Stimulated activated CD8-positive, alpha-beta memory T cell treated with anti-CD3 and anti-CD28 coated beads, Interleukin-15, amount 100 ng/mL, for 1 hour (primary cell): ENCODE measurements at regions not wholly inside any gene's neighbourhood (a gene's known extent, or its start where the extent isn't known, plus 50 kb on each side); places are given as distances from the start of the nearest gene placed in this dataset.
A peak's percentile ranks its signal among the peaks of the same experiment; 100 is the strongest.

Source experiments
- DNase-seq: peaks from one replicate; pipeline ENCODE4 v3.0.0-alpha.2; 2020; ENCODE audit warnings: low read depth

DNA sequence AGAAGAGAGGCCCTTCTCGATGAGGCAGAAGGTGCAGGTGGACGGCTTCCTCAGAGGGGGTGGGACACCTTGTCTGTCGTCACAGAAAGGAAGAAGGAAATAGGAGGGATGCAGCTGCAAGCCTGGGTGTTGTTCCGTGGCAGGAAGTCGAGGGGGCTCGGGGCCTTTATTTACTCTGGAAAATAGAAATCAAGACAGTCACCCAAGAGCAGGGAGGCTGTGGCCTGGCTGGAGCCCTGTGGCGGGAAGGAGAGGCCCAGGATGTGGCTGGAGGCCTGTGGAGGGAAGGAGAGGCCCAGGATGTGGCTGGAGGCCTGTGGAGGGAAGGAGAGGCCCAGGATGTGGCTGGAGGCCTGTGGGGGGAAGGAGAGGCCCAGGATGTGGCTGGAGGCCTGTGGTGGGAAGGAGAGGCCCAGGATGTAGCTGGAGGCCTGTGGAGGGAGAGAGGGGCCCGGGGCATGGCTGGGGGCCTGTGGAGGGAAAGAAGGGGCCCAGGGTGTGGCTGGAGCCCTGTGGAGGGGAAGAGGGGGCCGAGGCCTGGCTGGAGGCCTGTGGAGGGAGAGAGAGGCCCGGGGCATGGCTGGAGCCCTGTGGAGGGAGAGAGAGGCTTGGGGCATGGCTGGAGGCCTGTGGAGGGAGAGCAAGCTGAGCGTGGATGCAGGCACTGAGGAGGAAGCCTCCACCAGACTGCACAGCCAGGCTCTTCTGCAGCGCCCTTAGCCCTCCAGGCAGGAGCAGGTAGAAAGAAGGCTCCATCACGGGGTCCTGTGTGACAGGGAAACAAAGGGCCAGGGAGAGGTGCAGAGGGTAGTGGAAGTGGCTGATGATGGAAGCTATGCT lies 97.3 kb upstream of the SFMBT2 start:
- DNase-seq = no peak

DNA sequence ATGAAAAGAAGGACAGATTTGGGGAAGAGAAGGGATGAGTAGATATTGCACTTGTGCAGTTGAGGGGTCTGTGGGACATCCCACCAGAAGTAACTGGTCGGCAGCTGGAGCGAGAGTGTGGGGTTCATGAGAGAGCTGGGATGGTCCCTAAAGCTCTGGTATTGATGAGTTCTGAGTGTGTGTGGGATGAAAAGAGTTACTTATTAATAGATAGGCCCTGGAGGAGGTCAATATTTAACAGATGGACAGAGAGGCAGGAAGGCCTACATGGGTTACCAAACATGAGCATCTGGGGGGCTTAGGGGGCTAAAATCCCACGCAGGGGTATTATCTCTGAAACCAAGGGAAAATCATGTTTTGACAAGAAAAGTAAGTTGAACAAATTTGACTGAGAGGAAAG lies 95.7 kb upstream of the SFMBT2 start:
- no peak for DNase-seq

DNA sequence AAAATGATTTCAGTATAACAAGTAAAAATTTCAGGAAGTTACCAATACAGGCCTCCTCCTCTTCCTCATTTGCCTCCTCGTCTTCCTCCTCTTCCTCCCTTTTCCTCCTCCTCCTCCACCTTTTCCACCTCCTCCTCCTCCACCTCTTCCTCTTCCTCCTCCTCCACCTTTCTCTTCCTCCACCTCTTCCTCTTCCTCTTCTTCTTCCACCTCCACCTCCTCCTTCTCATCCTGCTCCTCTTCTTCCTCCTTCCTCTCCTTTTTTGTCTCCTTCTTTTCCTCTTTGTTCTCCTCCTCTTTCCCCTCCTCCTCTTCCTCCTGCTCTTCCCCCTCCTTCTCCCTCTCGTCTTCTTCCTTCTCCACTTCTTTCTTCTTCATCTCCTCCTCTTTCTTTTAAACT lies 94.4 kb upstream of the SFMBT2 start:
- no peak for DNase-seq

DNA sequence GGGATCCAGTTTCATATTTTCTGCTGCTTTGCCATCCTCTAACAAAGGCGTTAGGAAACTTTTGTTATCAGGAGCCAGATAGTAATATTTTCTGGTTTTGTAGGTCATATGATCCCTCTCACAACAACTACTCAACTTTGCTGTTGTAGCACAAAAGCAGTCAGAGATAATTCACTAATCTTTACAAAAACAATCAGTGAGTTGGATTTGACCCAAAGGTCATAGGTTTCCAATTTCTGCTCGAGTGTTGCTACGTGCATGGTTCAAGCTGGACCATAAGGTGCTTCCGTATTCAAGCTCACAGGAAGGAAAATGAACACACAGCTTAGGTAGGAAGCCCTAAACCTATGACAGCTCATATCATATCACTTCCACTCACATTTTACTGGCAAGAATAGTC lies 92.4 kb upstream of the SFMBT2 start:
- DNase-seq = no peak

DNA sequence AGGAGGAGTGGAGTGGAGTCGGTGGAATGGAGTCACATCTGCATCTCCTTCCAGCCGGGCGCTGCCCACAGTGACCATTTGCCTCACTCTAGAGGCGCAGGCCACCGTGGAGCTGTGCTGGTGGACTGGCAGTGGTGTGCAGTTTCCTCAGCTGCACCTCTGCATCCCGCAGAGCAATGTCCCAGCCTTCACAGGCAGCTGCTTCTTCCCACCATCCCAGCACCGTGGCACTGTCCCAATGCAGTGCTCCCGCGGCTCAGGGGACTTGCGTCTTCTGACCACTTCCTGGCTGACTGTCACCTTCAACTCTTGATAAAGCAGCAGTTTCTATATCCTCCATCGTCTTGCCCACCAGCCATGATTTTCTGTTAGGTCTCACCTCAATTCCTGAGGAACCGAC lies 90.3 kb upstream of the SFMBT2 start:
- no peak for DNase-seq

DNA sequence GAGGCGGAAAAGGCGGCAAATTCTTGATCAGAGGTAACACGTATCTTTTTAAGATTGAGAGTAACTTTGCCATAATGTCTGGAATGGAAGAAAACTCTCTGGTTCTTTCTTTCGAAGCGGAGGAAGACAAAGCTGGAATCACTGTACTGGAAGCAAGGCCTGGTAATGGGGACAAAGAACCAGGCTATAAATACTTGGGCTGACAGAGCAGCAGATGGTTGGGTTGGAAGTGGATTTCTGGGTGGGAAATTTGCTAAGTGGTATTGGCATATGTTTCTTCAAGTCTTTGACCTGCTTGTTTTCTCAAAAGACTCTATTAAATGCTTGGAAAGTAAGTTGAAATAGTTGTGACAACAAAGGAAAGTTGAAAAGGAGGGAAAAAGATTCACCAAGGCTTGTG lies 87.3 kb upstream of the SFMBT2 start:
- DNase-seq = no peak

DNA sequence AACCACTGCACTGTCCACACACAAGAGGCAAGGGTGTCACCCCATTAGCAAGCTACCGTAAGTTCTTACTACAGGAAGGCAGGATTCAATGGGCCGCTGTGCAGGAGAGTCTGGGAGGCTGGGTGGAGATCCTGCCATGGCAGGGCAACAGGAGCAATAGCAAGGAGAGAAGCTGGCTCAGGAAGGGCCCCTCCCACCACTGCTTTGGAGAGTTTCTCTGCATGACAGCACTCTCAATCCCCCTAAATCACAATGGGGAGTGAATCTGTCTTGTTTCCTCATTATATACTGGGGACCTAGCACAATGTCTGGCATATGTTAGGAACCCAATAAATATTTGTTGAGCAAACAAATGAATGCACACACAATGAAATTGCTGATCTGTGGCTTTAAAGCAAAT lies 83.2 kb upstream of the SFMBT2 start:
- DNase-seq = no peak

DNA sequence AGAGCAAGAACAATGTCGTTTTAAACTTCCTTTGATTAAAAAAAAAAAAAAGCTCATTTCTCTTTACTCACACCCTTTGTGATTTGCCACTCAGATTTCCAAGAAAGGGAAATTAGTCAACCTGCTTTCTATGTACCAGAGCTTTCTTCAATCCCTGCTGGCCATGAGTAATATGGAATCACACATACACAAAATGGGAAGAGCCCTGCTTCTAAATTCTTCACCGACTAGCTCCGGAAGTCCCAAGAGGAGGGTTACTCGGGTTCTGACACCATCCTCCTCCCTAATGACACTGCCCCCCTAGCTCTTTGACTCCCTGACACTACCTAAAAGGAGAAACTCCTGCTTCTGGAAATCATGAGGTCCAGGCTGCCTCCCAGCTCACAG lies 81.8 kb upstream of the SFMBT2 start:
- no peak for DNase-seq

DNA sequence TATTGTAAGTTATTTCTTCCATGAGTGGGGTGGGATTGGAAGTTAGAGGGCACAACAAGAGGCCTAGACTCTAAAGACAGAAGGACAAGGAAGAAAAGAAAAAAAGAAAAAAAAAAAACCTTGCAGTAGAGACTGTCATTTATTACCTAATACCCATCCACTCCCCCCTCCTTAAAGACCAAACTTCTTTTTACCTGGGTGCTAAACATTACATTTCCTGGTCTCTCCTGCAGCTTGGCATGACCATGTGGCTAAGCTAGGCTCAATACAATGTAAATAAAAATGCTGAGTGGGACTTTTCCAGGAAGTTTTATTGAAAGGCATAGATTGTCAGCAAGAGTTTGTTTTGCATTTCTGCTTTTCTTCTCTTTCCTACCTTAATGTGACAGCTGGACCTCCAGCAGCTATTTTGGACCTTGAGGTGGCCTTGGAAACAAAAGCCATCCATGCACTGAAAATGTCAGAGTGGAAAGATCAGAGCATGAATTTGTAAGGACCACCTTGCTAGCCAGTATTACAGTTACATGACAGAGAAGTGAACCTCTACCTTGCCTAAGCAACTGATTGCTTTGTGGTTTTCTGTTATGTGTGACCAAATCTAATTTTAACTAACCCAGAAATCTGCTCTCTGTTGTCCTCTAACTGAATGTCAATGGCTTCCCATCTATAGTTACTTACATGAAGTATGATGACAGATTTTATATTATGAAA lies 81.3 kb upstream of the SFMBT2 start:
- DNase-seq = no peak

DNA sequence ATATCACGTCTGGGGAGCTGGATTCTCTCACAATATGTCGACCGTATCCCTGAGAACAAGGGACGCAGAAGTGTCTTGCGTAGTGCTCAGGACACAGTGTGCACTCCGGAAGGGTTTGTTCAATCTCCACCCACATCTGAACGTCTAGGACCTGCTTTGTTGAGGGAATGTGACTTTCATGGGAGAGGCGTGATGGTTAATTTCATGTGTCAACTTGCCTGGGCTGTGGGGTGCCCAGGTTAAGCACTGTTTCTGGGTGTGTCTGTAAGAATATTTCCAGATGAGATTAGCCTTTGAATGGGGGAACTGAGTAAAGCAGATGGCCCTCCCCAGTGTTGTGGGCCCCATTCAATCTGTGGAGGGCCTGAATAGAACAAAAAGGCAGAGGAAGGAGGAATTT lies 80.4 kb upstream of the SFMBT2 start:
- no peak for DNase-seq

DNA sequence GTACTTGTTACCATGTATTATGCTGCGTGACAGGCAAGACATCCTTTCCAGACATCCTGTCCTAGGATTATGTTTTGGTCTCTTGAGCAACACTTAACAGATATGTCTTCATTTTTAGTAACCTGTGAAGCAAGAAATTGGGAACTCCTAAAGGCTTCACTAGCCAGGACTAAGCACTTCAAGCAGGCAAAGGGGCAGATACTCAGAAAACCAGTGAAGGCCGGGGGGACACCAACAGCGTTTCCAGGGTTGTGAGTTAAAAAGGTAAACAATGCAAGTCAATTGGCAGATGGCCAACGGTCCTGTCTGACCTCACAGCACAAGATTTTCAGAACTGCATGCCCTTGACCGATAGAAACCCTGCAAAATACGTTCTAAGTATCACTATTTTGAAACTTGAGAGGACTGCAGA lies 77.6 kb upstream of the SFMBT2 start:
- DNase-seq = no peak

DNA sequence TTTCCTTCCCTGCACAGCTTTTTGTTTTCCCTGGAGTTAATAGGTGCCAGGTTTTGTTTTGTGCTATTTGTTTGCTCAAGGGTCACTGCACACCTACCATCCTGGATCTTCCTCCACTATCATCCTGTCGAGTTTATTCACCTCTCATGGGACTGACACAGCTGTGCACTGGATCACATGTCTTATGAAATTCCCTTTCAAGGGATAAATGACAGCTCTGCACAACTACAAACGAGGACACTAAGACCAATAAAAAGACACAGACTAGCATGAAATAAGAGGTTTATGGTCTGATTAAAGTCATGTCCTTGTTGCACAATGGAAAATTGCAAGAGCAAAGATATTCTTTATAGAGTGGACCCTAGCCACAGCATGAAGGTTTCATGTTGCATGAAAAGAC lies 76.7 kb upstream of the SFMBT2 start:
- DNase-seq = no peak

DNA sequence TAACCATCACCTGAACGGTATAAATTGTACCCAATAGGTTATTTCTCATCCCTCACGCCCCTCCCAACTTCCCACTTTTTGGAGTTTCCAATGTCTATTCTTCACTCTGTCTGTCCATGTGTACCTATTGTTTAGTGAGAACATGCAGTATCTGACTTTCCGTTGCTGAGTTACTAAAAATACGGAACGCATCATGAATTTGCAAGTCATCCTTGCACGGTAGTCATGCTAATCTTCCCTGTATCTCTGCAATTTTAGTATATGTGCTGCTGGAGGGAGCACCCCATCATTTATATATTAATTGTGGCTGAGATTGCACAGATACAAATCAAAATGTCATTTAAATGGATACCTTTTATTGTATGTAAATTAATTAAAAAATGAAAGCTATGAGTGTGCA lies 75.7 kb upstream of the SFMBT2 start:
- DNase-seq = no peak

DNA sequence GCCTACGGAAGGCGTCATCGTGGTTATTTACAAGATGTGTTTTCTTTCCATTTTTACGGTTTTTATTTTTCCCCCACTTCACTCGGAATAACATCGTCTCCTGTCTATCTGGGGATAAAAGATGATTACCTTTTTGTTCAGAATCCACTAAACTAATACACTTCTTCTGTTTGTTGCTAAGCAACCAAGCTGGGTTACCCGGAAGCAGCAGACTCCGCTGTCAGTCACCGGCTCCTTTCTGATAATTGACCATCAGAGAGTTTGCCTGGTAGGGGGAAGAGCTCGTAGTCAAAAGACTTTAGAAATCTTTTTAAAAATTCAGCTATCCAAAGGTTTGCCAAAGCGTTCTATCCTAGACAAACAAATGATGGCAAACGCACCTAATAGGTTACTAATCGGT lies 75.0 kb upstream of the SFMBT2 start:
- DNase-seq = no peak

DNA sequence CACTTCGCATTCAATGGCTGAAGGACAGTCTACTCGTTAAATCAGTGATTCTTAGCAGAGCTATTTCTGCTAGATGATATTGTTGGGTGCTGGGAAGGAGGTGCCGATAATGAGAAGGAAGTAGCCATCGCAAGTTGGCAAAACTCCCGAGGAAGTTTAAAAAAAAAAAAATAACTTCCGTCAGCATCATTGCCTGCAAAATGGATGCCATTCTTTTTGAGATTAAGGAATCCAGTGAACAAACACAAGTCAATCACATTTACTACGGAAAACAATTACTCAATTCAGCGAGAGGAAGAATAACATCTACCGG lies 74.4 kb upstream of the SFMBT2 start:
- no peak for DNase-seq

DNA sequence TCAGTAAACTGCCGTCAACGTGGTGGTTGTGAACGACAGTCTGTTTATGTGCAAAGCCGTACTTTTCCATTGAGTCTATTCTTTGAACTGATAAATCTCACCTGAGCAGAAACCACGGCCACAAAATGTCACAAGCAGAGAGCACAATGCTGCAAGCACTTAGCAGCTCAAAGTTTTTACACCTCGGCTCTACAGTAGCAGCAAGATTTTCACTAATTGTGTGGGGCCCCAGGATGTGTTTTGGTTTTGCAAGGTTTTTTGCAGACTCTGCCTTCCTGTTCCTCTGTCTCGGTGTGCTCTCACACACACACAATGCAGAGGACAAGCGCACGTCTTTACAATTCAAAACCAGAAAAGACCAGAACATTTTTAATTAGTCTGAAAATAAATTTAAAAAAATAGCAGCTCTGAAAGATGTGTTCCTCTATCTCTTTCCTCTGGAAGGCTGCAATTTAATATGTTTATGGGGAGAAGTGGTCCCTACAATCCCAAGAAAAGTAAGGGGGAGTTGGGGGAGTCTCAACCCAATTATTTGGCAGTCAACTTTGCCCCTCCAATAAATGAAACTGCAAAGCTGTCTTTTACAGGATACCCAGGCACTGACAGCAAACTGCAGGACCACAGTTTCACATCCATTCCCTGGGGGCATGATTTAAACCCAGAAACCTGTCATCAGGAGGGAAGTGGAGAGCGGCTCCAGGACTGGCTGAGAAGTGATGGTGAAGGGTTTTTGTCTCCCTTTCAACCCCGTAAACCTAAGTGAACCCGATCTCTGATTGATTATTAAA lies 73.8 kb upstream of the SFMBT2 start:
- peak; percentile 20 for DNase-seq

DNA sequence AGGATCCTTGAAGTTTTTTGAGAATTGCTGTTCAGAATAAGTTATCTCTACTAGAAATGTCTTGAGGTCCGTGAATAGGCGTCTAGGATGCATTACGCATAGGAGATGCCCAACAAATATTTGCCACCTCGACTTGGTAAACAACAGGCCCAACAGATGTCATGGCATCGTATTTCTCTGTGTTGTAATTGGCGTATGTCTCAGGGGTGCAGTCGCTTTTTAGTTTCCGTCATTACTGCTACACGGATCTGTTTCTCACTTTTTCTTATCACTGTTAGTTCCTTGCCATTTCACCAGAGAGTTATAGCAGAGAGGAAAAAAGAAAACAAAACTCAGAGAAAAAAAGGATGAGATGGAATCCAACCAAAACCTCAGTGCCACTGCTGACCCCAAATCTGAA lies 73.0 kb upstream of the SFMBT2 start:
- no peak for DNase-seq

DNA sequence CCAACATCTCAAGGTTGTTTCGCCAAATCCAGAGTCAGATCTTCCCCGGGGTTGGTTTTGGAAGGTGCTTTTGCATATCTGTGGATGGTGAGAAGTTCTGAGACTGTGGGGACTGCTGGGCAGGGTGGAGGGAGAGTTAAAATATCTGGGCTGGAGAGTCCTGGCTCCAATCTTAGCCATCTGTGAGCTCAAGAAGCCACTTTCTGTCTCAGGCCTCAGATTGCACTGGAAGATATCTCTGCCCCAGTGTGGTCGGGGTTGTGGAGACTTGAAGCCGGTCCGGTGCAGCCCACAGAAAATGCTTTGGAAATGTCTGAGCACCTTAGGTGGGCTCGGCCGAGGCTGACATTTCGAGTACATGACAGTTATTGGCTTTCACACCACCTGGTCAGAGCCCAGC lies 72.2 kb upstream of the SFMBT2 start:
- DNase-seq = no peak

DNA sequence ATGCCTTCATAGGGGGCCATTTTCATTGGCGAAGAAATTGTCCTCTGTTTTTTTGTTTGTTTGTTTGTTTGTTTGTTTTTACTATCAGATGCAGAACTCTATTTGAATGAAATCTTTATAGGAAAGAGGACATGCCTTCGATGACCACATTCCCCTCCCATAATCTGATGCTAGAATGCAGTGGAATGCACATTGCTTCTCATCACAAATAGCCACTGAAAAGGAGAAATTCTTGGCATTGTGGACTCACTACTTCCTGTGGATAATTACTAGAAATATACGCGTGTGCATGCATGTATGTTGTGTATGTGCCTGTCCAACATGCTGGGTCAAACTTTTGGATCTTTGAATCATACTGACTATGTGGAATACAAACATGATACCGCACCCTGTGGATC lies 70.5 kb upstream of the SFMBT2 start:
- no peak for DNase-seq

DNA sequence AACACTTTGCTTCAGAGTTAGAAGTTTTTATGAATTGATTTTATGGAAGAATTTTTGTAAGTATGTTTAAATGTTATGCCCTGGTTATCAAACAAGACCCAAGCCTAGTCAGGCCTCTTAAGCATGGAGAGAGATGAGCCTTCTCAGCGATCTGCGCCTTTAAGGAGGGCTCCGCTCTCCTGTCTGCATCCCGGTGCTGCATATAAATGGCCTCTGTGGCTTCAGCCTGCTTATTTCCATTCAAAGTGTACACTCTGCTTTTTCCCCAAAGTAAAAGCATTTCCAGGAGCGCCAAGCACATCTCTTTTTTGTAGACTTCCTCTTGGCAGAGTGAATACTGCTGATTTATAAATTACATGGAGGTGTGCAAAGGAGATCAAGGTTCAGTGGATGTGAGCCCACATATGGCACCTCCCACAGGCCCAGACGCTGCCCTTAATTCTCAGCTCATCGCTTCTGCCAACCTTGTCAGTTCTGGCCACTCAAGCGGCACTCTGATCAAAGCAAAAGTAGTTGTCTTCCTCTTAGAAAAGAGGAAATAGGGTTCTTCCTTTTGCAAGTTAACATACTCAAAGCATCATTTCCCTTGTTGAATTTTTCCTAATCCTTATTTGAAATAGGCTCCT lies 70.0 kb upstream of the SFMBT2 start:
- no peak for DNase-seq

DNA sequence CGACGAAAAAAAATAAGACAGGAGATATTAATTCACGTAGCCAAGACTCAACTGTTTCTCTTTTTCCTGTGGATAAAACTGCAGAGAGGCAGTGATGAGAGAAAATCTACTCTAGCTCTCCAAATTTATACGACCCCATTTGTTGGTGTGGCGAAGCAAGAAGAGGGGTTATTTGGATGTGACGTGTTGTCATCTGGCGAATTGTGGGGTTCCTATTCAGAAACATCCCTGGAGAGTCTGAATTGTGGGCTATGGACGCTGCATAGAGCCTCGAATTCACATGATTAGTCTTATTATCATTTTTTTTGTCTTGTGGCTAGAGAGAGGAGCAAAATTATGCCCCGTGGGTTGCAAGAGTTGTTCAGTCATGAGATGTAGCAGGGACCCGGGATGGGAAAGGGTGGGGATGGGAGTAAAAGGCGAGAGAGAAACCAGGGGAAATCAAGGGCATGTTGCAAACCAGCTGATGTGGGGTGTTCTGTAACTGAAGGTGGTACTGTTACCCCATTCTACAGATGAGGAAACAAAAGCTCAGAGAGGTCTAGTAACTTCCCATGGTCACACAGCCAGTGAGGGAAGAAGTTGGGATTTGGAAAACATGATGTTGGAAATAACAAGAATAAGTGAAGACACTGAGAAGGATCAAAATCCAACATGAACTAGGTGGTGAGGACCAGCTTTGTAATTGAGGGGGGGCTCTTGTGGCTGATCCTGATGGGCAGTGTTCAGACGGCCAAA lies 69.2 kb upstream of the SFMBT2 start:
- DNase-seq = no peak
